GM19452 (cell line): ENCODE measurements at regions not wholly inside any gene's neighbourhood (a gene's known extent, or its start where the extent isn't known, plus 50 kb on each side); places are given as distances from the start of the nearest gene placed in this dataset.

Experiments used
- ATAC-seq: cut with Tn5 transposase; IDR thresholded peaks from one replicate; pipeline ENCODE4 v1.9.1; 2021; ENCODE audit not compliant: unreplicated experiment

- ATAC-seq, result no peak
Measured at GRCh38 chr15:97654481-97655076, 305.9 kb upstream of the ARRDC4 start.

- ATAC-seq, result no peak
Measured at GRCh38 chr15:97661796-97662195, 298.7 kb upstream of the ARRDC4 start.

- no peak for ATAC-seq
Measured at GRCh38 chr15:97672586-97672985, 287.9 kb upstream of the ARRDC4 start.

GRCh38 chr15:97678656-97679055 lies 281.8 kb upstream of the ARRDC4 start:
- no peak for ATAC-seq

- ATAC-seq, result no peak
Measured at GRCh38 chr15:97679106-97679688, 281.3 kb upstream of the ARRDC4 start.

GRCh38 chr15:97680606-97681220 lies 279.8 kb upstream of the ARRDC4 start:
- no peak for ATAC-seq

GRCh38 chr15:97683831-97684230 lies 276.7 kb upstream of the ARRDC4 start:
- ATAC-seq, result no peak

GRCh38 chr15:97684249-97684648 lies 276.3 kb upstream of the ARRDC4 start:
- ATAC-seq, result no peak

- no peak for ATAC-seq
Measured at GRCh38 chr15:97686324-97686723, 274.2 kb upstream of the ARRDC4 start.

- ATAC-seq, result no peak
Measured at GRCh38 chr15:97687654-97688053, 272.8 kb upstream of the ARRDC4 start.

- ATAC-seq, result no peak
Measured at GRCh38 chr15:97688177-97688576, 272.3 kb upstream of the ARRDC4 start.

- no peak for ATAC-seq
Measured at GRCh38 chr15:97688886-97689285, 271.6 kb upstream of the ARRDC4 start.

- no peak for ATAC-seq
Measured at GRCh38 chr15:97691078-97691477, 269.4 kb upstream of the ARRDC4 start.

GRCh38 chr15:97691799-97692198 lies 268.7 kb upstream of the ARRDC4 start:
- ATAC-seq, result no peak

- ATAC-seq, result no peak
Measured at GRCh38 chr15:97692301-97693015, 268.0 kb upstream of the ARRDC4 start.

GRCh38 chr15:97694456-97694855 lies 266.0 kb upstream of the ARRDC4 start:
- ATAC-seq, result no peak

GRCh38 chr15:97703400-97703799 lies 257.1 kb upstream of the ARRDC4 start:
- ATAC-seq, result no peak

- ATAC-seq, result no peak
Measured at GRCh38 chr15:97706059-97706458, 254.4 kb upstream of the ARRDC4 start.

GRCh38 chr15:97708252-97708651 lies 252.3 kb upstream of the ARRDC4 start:
- no peak for ATAC-seq

GRCh38 chr15:97712530-97712929 lies 248.0 kb upstream of the ARRDC4 start:
- no peak for ATAC-seq

GRCh38 chr15:97717806-97718205 lies 242.7 kb upstream of the ARRDC4 start:
- ATAC-seq, result no peak

GRCh38 chr15:97718509-97718908 lies 242.0 kb upstream of the ARRDC4 start:
- no peak for ATAC-seq
